NCI-H2107 treated with DMSO at 0.1 percent for 48 hours (cell line): ENCODE measurements at regions not wholly inside any gene's neighbourhood (a gene's known extent, or its start where the extent isn't known, plus 50 kb on each side); places are given as distances from the start of the nearest gene placed in this dataset.

Experiments used
- DNase-seq: peaks from one replicate; lab custom pipeline; 2025; ENCODE audit not compliant: unreplicated experiment; lab: John Stamatoyannopoulos, UW

GRCh38 chr11:114857281-114857680 is 179.0 kb downstream of the NXPE2 start:
- no peak for DNase-seq

DNA sequence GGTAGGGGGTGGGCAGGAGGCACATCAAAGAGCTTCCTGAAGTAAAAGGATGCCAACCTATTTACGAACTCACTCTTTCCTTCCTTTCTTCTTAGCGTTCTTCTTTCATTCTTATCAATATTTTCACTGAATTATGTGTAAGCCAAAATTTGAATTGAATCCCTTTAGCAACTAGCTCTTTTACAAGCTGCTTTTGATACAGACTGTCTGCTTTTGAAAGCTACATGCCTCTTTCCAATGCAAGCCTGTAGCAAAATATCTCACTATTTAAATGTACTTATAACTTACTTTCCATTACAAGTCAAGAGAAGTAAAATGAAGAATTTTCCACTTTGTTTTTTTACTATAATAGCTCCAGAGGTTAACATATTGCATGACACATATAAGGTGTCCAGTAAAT is 186.6 kb downstream of the NXPE2 start:
- no peak for DNase-seq

DNA sequence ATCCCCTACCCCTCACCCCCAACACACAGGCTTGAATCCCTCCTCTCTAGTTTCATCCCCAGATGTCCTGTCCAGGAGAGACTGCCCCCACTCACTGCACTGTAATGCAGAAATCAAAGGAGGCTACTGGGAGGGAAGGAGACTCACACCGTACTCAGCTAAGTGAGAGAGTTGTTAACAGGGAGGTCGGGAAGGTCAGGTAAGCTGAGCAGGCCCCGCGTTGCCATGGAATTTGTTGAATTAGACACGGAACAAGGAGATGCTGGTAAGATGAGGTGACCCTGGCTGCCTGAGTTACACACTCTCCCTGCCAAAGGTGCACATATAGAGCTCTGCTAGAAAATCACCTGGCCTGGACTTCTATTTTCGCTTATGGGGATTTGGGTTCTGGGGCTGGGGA is 197.9 kb downstream of the NXPE2 start:
- DNase-seq: no peak

DNA sequence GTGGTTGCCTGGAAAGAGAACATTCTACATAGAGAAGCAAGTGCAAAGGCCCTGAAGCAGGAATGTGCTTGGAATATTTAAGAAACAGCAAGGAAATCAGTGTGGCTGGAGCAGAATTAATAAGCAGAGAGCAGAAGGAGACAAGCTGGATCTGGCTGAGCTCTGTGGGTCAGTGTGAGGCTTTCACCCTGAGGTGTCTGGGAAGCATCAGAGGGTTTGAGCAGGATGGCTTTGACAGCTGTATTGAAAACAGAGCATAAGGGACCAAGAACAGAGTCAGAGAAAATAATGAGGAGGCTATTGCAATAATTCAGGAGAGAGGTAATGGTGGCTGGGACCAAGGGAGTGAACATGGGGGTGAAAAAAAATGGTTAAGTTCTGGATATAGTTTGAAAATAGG is 199.6 kb downstream of the NXPE2 start:
- DNase-seq: no peak

DNA sequence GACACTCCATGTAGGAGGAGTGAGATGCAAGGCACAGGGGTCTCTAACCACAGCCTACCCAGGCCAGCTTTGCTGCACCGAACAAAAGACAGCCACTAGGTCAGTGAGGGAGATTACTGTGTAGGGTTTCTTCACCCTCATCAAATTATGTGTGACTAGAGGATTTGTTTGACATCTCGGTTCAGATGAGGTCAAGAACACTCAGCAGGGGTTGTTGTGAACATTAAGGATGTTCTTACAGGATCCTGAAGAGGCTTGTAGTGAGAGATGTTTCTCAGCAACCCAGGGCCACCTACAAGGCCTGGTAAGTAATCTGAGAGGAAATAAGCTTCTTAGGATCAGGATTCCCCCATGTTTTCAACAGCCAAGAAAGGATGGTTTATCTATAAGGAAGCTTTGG is 202.1 kb downstream of the NXPE2 start:
- no peak for DNase-seq

GRCh38 chr11:114883472-114883871 is 205.1 kb downstream of the NXPE2 start:
- no peak for DNase-seq

GRCh38 chr11:114886644-114887265 is 208.4 kb downstream of the NXPE2 start:
- DNase-seq: no peak

- DNase-seq: no peak
These were observed 211.3 kb downstream of the NXPE2 start for GRCh38 chr11:114889594-114890011.

GRCh38 chr11:114890038-114890437 is 211.7 kb downstream of the NXPE2 start:
- no peak for DNase-seq

DNA sequence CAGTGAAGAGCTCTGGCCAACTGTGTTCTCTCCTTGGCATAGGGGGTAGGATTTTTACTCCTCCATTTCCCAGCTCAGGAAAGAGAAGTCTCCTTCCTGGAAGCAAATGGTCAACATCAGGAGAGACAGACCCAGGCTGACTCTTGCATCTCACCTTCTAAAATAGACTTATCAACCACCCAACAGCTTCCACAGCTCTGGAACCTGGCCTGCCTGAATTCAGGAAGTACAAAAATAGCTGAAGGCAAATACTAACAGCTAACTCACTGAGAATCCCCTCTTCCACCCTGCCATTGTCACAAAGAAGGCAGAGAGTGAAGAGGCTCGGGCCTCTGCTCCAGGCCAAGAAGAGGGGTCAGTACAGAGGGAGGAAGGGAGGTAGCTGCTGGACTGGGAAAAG is 213.6 kb downstream of the NXPE2 start:
- no peak for DNase-seq

- DNase-seq: no peak
These were observed 214.3 kb downstream of the NXPE2 start for GRCh38 chr11:114892381-114893197.

DNA sequence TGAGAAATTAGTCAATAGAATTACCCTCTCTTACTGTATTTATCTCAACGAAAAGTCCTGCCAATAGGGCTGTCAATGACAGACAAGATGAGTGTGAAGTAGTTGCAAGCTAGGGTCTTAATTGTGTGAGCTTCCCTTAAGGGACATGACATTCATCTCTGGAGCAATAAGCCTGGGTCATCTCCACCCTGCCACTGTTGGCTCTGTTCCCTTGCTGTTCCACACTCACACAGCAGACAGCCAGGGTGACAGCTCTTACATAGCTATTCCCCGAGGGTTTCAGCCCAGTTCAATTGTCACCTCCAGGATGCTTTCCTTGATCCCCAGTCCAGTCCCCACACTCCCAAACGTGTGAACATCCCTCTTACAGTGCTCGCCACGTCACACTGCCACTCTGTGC is 215.0 kb downstream of the NXPE2 start:
- DNase-seq: no peak

GRCh38 chr11:114896594-114896993 is 218.3 kb downstream of the NXPE2 start:
- no peak for DNase-seq

GRCh38 chr11:114909866-114910265 is 231.5 kb downstream of the NXPE2 start:
- no peak for DNase-seq

- no peak for DNase-seq
These were observed 234.5 kb downstream of the NXPE2 start for GRCh38 chr11:114912826-114913225.

DNA sequence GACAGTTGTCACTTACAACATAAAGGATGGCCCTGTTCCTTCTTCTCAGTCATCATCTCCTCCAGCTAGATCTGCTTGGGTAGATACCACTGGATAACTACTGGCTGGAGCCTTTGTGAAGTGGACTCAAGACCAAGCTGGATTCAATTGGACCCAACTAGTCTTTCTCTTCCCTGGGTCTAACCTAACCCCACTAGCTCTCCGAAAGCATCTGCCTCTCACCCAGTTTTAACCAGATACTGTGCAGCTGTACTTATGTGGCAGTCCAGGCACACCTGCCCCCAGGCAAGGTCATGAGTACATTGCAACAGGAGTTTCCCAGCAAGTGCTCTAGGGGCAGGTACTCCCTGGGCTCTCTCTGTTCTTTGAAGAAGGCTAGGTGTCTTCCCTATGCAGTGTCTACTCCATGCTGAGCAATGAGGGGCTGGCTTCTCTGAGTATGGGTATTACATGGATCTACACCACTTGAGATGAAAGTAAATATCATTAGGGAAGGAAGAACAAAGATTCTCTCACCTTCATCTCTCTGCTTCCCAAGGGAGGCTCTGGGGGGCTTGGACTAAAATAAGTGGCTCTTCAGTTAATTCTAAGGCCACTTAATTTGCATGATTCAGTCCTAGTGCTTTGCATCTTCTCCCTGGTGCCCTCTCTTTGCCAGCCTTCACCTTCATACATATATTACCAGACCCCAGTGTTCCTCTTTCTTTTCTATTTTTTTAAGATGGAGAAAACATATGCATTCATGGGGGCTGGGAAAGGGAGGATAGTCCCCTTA is 236.1 kb downstream of the NXPE2 start:
- no peak for DNase-seq

DNA sequence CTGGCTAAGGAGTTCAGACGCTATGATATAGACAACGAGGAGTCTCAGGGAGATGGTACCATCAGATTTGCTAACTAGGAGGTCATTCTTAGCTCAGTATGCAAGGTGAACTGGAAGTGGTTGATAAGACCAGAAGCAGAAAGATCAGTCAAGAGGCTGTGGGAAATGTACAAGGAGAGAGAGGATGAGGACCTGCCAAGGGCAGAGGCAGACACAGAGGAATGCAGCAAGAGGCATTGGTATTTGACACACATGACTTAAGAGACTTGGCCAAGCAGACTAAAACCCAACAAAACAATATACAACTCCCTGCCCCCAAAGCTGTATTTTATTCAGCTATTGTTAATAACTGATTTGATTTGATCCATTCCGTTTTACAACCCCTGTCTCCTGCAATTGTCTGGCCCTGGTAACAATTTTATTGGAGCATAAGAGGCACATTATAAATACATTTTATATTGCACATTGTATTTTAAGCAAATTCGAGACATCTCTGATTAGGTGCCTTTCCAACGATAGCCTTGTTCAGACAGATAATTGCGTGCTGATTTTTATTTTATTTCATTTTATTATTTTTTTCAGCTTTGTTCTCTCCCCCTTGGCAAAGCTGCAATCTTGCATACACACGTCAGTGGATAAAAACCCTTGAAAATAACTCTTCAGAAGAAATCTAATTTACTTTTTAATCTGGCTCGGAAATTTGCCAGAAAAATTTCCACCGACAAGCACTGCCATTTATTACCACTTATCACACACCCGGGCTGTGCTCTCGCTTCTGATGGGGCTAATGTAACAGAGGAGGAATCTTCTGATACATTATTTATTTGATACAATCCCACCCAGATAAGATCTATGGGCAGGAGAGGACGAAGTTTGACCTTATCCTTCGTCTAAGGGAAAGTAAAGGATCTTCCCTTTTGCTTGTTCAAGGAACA is 237.8 kb downstream of the NXPE2 start:
- no peak for DNase-seq

DNA sequence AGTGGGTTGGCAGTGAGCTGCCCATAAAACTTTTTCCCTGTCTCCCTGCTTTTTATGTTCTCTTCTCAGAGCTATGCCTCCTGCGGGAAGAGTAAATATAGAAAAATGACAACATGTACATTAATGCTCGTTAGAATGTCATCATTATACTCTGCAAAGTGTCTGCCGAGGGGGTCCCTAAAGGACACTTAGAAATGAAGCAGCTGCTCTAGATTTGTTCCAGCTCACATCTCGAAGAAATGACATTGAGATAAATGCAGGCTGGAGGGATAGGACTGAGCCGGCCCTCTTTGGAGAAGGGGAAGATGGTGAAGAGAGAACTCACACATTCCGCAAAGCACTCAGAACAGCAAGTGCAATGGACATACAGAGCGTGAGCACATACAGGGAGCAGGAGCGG is 240.0 kb downstream of the NXPE2 start:
- no peak for DNase-seq

- no peak for DNase-seq
These were observed 243.4 kb downstream of the NXPE2 start for GRCh38 chr11:114921697-114922096.

DNA sequence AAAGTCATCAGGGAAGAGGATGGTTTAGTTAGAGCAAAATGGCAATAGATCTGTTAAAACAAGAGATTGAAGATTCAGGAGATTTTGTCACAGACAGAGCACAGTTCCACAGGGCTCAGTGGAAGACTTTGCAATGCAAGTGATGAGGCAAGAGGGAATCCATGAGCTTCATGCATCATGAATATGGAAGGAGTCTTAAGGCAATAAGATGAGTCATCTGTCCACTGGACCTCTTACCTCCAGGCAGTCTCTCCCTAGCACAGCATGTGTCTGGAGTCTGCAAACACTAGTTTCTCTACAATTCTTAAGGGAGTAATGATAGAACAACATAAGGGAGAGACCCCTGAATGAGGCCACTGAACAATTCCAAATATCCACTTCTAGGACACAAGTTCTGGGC is 245.7 kb downstream of the NXPE2 start:
- no peak for DNase-seq

DNA sequence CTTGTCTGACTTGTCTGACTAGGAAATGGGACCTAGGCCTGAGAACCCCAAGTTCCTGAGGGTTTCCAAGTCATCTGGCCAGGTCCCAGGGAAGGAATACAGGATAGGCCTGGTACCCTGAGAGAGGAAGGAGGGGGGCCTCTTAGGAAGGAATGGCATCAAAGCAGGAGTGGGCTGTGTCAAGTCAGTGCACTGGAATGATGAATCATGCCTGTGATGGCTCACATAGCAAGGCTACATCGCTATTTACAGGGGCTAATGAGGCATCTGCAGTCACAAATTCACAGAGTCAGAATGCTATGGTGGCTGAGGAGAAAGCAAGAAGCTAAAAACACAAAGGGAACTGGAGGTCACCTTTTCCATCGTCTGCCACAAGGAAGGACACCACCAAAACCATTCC is 247.3 kb downstream of the NXPE2 start:
- no peak for DNase-seq
